Peyer's patch (tissue), 4 donors: ENCODE measurements at regions not wholly inside any gene's neighbourhood (a gene's known extent, or its start where the extent isn't known, plus 50 kb on each side); places are given as distances from the start of the nearest gene placed in this dataset.

Source experiments
- CTCF ChIP-seq, 6 experiments: fragments of 450-650 bp in 4 of 6; fragments of 200-600 bp in 2 of 6; sonication (generic) in 1 of 6; IDR thresholded peaks; one replicate each; pipeline ENCODE4 v1.5.1; 2017 to 2019; ENCODE audit warnings: antibody characterized with exemption in 6 of 6, mild to moderate bottlenecking in 3 of 6, moderate library complexity in 1 of 6
- POLR2A ChIP-seq, 2 donors: fragments of 450-650 bp; IDR thresholded peaks; one replicate each; pipeline ENCODE4 v1.5.1; 2017; ENCODE audit warnings: antibody characterized with exemption in 2 of 2, mild to moderate bottlenecking in 2 of 2, moderate library complexity in 2 of 2

- TF ChIP-seq CTCF (IDR thresholded peaks at IDR 0.05) (no peak), POLR2A (IDR thresholded peaks at IDR 0.05) (no peak)
These were observed 60.1 kb upstream of the XAGE1B start for GRCh38 chrX:52576946-52577345.
